Activated CD8-positive, alpha-beta memory T cell treated with anti-CD3 and anti-CD28 coated beads, Interleukin-2, amount 50 U/mL, for 4 hours (primary cell): ENCODE measurements at regions not wholly inside any gene's neighbourhood (a gene's known extent, or its start where the extent isn't known, plus 50 kb on each side); places are given as distances from the start of the nearest gene placed in this dataset.
"Not testable (repeated sequence)": the region's sequence is repeated elsewhere in the genome, so short reads cannot be mapped to it uniquely, and the experiment has no call there.

Source experiments
- DNase-seq: peaks from one replicate; pipeline ENCODE4 v3.0.0-alpha.2; 2020

DNA sequence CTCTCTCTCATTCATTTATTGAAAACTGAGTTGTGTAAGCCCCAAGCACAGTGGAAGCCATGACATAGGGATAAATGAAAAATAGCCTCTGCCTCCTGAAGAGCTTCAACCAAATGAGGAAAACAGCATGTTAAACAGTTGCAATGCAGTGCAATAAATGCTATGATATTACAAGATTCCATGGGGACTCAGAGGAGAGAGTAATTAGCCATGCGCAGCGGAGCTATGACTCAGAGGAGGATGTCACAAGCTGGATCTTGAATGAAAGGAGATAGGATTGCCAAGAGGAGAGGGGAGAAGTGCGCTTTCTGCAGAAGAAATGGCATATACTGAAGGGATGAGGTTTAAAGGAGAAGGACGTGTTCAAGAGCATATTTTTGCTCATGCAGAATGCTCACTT lies 231.3 kb upstream of the PLXNA2 start:
- no peak for DNase-seq

- DNase-seq = no peak
Observed at GRCh38 chr1:208475951-208476845, 232.0 kb upstream of the PLXNA2 start.

DNA sequence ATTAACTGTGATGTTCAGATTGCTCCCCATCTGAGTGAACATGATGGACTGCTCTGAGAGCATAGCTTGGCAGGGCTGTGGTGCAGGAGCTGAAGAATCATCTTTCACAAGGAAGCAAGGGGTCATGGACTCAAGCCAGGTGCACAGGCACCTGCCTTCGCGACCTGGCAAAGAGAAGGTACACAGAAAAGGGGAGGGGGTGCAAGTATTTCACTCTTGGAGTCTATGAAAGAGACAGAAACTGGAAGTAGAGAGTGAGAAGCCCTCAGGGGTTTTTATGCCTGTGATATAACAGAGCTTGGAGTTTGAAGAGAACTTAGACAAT lies 232.6 kb upstream of the PLXNA2 start:
- no peak for DNase-seq

- DNase-seq = no peak
Observed at GRCh38 chr1:208479435-208479834, 235.3 kb upstream of the PLXNA2 start.

GRCh38 chr1:208485512-208485911 lies 241.3 kb upstream of the PLXNA2 start:
- DNase-seq = no peak

GRCh38 chr1:208486677-208487076 lies 242.5 kb upstream of the PLXNA2 start:
- DNase-seq = no peak

DNA sequence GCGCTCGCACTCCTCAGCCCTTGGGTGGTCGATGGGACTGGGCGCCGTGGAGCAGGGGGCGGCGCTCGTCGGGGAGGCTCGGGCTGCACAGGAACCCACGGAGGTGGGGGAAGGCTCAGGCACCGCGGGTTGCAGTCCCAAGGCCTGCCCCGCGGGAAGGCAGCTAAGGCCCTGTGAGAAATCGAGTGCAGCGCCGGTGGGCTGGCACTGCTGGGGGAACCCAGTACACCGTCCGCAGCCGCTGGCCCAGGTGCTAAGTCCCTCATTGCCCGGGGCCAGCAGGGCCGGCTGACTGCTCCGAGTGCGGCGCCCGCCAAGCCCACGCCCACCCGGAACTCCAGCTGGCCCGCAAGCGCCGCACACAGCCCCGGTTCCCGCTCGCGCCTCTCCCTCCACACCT lies 244.2 kb upstream of the PLXNA2 start:
- DNase-seq = not testable (repeated sequence)

GRCh38 chr1:208496467-208497371 lies 252.5 kb upstream of the PLXNA2 start:
- no peak for DNase-seq

- no peak for DNase-seq
Observed at GRCh38 chr1:208497866-208498541, 253.8 kb upstream of the PLXNA2 start.

DNA sequence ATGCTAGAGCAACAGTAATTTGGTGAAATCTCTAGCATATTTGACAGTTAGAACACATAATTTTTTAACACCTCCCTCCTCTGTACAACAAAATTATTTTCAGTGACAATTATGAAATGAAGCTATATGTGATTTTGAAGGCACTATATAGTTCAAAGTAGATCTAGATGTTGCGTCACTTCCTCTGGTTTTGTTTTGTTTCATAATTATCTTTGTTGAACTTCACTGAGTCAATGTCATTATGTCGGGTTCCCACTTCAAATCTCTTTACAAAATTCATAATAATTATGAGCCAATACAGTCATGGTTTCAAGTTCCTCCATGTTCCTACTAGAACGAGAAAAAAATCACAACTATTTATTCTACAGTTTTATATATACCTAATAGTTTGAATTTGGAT lies 254.8 kb upstream of the PLXNA2 start:
- DNase-seq = no peak

DNA sequence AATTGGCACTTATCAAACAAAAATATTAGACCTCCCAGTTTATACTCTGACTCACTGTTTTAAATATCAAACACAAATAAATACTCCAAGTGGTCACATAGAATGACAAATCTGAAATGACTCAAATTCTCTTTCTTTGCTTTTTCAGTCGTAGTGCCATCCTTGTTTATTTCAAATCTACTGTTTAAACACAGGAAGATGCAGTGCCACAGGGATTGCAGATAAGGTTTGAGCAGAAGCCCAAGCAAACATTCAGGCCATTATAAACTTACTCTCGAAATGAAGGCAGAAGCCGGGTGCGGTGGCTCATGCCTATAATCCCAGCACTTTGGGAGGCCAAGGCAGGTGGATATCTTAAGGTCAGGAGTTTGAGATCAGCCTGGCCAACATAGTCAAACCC lies 255.4 kb upstream of the PLXNA2 start:
- DNase-seq = no peak

DNA sequence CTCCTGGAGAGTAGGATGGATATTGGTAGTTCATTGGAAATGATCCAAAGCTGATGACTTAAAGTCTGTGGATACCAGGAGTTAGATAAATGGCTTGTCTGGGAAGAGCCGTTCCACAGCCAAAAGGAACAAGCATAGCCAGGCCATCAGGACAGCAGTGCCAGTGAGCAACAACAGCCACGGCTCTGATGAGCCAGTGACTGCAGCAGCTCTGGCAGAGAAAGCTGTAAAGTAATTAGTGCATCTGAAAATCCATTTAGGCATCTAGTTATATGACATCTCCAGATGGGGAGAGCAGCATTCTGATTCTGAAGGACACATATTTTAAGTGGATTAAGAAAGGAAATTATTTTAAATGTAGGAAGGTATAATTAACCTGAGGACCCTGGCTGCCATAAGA lies 256.2 kb upstream of the PLXNA2 start:
- no peak for DNase-seq

DNA sequence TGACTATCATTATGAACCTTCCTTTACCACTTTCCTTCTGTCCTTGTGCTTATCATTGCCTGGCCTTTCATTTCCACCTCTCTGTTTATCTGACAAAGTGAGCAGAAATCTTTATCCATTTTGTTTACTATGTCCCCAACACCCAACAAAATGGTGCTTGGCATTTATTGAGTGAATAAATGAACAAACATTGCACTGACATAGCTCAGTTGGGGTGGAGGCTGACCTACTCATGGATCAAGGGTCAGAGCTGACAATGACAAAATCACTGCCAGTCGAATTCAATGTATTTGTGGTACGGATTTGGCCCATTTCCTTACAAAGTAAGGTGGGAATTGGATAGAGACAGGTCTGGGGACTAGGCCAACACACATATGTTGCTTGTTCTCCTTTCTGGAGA lies 257.4 kb upstream of the PLXNA2 start:
- no peak for DNase-seq

- DNase-seq = no peak
Observed at GRCh38 chr1:208503787-208504186, 259.6 kb upstream of the PLXNA2 start.

- no peak for DNase-seq
Observed at GRCh38 chr1:208506812-208507211, 262.6 kb upstream of the PLXNA2 start.

GRCh38 chr1:208509072-208509471 lies 264.9 kb upstream of the PLXNA2 start:
- DNase-seq = no peak

GRCh38 chr1:208510192-208510952 lies 266.2 kb upstream of the PLXNA2 start:
- no peak for DNase-seq

- DNase-seq = no peak
Observed at GRCh38 chr1:208511242-208511860, 267.2 kb upstream of the PLXNA2 start.

DNA sequence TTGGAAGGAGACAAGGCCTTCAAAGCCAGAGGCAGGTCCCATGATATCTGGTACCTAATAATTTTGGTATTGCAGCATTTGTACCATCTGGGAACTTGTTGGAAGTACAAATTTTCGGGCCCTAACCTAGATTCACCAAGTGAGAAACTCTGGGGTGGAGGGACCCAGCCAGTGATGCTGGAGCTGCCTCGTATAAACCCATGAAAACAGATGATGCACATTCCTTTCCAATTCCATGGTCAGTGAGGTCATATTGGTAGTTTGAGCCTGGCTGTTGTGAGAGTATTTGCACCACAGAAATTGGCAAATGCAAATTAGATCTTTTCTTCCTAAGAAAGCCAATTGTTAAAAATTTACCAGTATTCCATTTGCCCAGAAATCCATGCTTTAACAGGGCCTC lies 269.6 kb upstream of the PLXNA2 start:
- DNase-seq = no peak

GRCh38 chr1:208515129-208515528 lies 270.9 kb upstream of the PLXNA2 start:
- DNase-seq = no peak

DNA sequence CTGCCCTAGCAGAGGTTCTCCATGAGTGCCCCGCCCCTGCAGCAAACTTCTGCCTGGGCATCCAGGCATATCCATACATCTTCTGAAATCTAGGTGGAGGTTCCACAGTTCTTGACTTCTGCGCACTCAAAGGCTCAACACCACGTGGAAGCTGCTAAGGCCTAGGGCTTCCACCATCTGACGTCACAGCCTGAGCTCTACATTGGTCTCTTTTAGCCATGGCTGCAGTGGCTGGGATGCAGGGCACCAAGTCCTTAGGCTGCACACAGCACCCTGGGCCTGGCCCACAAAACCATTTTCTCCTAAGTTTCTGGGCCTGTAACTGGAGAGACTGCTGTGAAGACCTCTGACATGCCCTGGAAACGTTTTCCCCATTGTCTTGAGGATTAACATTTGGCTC lies 272.6 kb upstream of the PLXNA2 start:
- DNase-seq = no peak

GRCh38 chr1:208520438-208521099 lies 276.4 kb upstream of the PLXNA2 start:
- DNase-seq = no peak
